Activated CD4-positive, alpha-beta T cell treated with anti-CD3 and anti-CD28 coated beads for 36 hours (primary cell): ENCODE measurements at regions not wholly inside any gene's neighbourhood (a gene's known extent, or its start where the extent isn't known, plus 50 kb on each side); places are given as distances from the start of the nearest gene placed in this dataset.

Experiments
- ATAC-seq: fragments of 200-7000 bp; cut with Tn5 transposase; one replicate; pipeline ENCODE4 v1.10.0; 2021; ENCODE audit warnings: mild to moderate bottlenecking, moderate library complexity
- CTCF ChIA-PET: fragments of 350-600 bp; sonication (Branson Sonifier 250); formaldehyde crosslinking; loops from one replicate; lab custom pipeline; 2021; ENCODE audit warnings: antibody characterized with exemption; lab: Charles Lee
- POLR2A ChIA-PET: fragments of 350-600 bp; sonication (Branson Sonifier 250); formaldehyde crosslinking; loops from one replicate; lab custom pipeline; 2021; ENCODE audit warnings: antibody characterized with exemption, inconsistent platforms; lab: Charles Lee
- DNase-seq: peaks from one replicate; pipeline ENCODE4 v3.0.0-alpha.2; 2020
- H3K27ac Mint-ChIP-seq: one replicate; pipeline ENCODE4 v1.8.0; 2021; ENCODE audit warnings: mixed read lengths
- H3K27me3 Mint-ChIP-seq: one replicate; pipeline ENCODE4 v1.8.0; 2021; ENCODE audit warnings: mixed read lengths
- H3K36me3 Mint-ChIP-seq: one replicate; pipeline ENCODE4 v1.8.0; 2021; ENCODE audit warnings: low read depth, mixed read lengths
- H3K4me1 Mint-ChIP-seq: one replicate; pipeline ENCODE4 v1.8.0; 2021; ENCODE audit warnings: mixed read lengths
- H3K4me3 Mint-ChIP-seq: one replicate; pipeline ENCODE4 v1.8.0; 2021; ENCODE audit warnings: mild to moderate bottlenecking, moderate library complexity, mixed read lengths
- H3K9me3 Mint-ChIP-seq: one replicate; pipeline ENCODE4 v1.8.0; 2021; ENCODE audit warnings: low read depth, mixed read lengths
- intact Hi-C, 2 experiments: fragments of 100-400 bp; cut with DNase I in 1 of 2; cut with micrococcal nuclease in 1 of 2; formaldehyde crosslinking; loops; one replicate each; pipeline versions ENCODE4 v1.14.2 to v1.15.1; 2022 to 2024; cut with DNase I, micrococcal nuclease

DNA sequence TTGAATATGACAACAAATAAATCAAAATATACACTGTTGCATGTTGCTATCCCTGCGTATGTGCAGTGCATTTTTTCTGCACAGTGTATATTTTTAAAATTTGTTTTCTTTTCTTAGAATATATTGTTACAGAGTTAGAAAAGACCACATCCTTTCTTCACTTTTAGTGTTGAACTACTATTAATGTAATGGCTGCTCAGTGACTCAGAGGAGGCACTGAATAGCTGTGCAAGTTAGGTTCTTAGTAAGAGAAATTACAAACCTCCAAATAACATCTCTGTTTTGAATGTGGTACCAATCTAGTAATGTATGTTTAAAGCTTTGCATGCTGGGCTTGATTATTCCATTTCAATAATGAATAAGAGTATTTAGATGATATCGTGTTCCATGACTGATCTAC lies 208.9 kb upstream of the PRR16 start:
- no peak overlapping the region for H3K4me3 Mint-ChIP-seq
- intact Hi-C loops, result no loop called here
- ChIA-PET CTCF (no interaction called here), POLR2A (no interaction called here)
- H3K4me1 Mint-ChIP-seq, result no peaks in the 10 kb centered on the region
- no peaks in the 10 kb centered on the region for H3K9me3 Mint-ChIP-seq
- DNase-seq (no peak), ATAC-seq (no peak)
- no peak overlapping the region for H3K27ac Mint-ChIP-seq
- no peaks in the 10 kb centered on the region for H3K36me3 Mint-ChIP-seq
- H3K27me3 Mint-ChIP-seq, result no peaks in the 10 kb centered on the region

DNA sequence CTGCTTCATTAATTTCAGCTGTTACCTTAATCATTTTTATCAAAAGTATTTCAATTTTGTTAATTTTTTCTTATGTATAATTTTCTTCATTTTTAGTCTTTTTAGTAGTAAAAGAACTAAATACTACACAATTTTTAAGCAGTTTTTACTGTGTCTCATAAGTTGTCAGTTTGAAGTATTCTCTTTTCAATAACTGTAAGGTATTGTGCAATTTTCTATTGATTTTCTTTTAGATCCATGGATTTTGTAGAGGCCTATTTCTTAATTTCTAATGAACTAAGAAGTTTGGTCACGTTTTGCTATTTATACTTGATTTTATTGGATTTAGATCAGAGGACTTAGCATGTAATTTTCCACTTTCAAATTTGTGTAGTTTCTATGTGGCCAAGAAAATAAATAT lies 207.7 kb upstream of the PRR16 start:
- no peaks in the 10 kb centered on the region for H3K4me1 Mint-ChIP-seq
- H3K36me3 Mint-ChIP-seq, result no peaks in the 10 kb centered on the region
- intact Hi-C loops, result no loop called here
- CTCF ChIA-PET, result no interaction called here
- H3K27me3 Mint-ChIP-seq, result no peaks in the 10 kb centered on the region
- DNase-seq, result no peak
- POLR2A ChIA-PET, result no interaction called here
- H3K27ac Mint-ChIP-seq, result no peak overlapping the region
- H3K9me3 Mint-ChIP-seq, result peaks cover 2% of the 10 kb centered on the region
- no peak for ATAC-seq
- H3K4me3 Mint-ChIP-seq, result no peak overlapping the region

DNA sequence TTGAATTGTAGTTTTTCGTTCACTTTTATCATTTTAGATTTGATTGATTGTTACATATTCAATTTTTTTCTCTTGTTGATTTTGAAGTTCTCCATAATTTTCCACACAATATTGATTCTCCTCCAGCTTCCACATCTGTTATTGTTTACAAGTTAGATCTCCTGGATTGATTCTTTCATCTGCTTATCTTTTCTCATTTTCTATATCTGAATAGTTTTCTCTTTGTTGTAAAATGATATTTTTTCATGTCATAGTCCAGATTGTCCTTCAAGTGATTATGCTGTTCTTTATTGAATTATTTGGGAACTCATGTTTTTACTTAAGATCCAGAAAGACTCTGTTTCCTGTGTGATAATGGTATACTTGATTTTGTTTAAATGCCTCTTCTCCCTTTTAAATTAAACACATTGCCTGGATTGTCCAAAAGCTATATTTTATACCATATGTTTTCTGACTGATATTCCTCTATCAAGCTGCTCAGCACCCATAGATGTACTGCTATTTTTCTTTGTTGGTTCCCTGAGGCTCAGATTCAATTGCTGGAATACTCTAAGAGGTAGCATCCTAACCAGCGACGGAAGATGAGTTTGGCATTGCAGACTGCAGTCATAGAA lies 206.6 kb upstream of the PRR16 start:
- CTCF ChIA-PET, result no interaction called here
- H3K27me3 Mint-ChIP-seq, result no peaks in the 10 kb centered on the region
- H3K4me3 Mint-ChIP-seq, result no peak overlapping the region
- H3K9me3 Mint-ChIP-seq, result peaks cover 2% of the 10 kb centered on the region
- no peaks in the 10 kb centered on the region for H3K36me3 Mint-ChIP-seq
- intact Hi-C loops, result no loop called here
- no peak for ATAC-seq
- H3K27ac Mint-ChIP-seq, result no peak overlapping the region
- POLR2A ChIA-PET, result no interaction called here
- H3K4me1 Mint-ChIP-seq, result no peaks in the 10 kb centered on the region
- DNase-seq, result no peak

DNA sequence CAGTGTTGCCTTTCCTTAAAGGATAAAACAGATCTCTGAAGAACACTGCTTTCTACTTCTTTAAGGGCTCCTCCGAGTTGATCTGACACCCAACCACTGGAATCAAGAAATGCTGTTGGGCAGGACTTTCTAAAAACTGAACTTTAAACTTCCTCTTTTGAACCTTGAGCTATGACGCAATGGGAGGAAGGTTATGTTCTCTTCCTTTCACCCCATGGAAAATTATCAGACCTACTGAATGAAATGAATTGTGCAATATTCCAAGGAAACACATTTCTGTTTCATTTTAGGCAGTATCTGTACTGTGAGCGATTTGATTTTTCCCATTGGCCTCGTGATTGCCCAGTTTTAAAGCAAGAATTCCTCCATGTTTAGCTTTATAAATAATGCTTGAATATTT lies 206.0 kb upstream of the PRR16 start:
- no peaks in the 10 kb centered on the region for H3K4me1 Mint-ChIP-seq
- no peak for DNase-seq
- no peak overlapping the region for H3K4me3 Mint-ChIP-seq
- no peak for ATAC-seq
- CTCF ChIA-PET, result no interaction called here
- H3K36me3 Mint-ChIP-seq, result no peaks in the 10 kb centered on the region
- intact Hi-C loops, result no loop called here
- H3K27me3 Mint-ChIP-seq, result no peaks in the 10 kb centered on the region
- H3K9me3 Mint-ChIP-seq, result peaks cover 2% of the 10 kb centered on the region
- no peak overlapping the region for H3K27ac Mint-ChIP-seq
- POLR2A ChIA-PET, result no interaction called here

DNA sequence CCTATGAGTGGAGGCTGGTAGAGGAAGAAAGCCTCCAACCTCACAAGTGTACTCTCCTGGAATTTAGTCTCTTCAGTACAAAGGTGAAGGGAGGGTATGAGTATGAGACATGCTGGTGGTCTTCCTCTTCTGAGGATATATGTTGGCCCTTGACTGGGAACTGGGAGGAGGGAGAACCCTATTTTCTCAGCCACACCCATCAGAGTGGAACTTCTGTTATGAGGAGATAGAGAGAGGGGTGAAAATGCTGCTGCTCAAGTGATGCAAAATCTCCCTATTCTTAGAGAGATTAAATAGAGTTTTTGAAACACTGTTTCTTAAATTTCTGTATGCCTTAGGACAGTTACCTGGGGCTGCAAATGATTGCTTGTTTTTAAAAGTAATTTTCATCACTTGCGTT lies 203.4 kb upstream of the PRR16 start:
- H3K4me3 Mint-ChIP-seq, result no peak overlapping the region
- no peaks in the 10 kb centered on the region for H3K36me3 Mint-ChIP-seq
- DNase-seq (no peak), ATAC-seq (no peak)
- ChIA-PET POLR2A (no interaction called here), CTCF (no interaction called here)
- H3K4me1 Mint-ChIP-seq, result no peaks in the 10 kb centered on the region
- no peak overlapping the region for H3K27ac Mint-ChIP-seq
- intact Hi-C loops, result no loop called here
- H3K9me3 Mint-ChIP-seq, result peaks cover 2% of the 10 kb centered on the region
- H3K27me3 Mint-ChIP-seq, result no peaks in the 10 kb centered on the region

DNA sequence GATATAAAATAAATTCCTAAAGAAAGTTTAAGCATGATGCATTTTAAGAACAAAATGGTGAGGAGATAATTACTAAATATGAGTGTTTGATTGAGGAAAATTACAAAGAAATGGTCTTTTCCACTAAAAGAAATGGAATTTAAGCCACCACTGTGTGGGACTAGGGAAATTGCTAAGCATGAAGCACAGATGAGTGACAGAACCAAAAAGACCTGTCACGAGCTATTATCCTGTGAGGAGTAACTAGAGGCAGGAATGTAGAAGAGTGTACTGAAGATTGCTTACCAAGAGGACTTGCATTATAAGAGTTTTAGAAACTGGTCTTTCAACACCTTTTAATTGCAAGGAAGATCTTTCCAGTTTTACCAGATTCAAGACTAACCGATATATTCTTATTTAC lies 193.6 kb upstream of the PRR16 start:
- Mint-ChIP-seq H3K27ac (no peak overlapping the region), H3K4me1 (no peaks in the 10 kb centered on the region), H3K9me3 (peaks cover 3% of the 10 kb centered on the region), H3K36me3 (no peaks in the 10 kb centered on the region), H3K27me3 (no peaks in the 10 kb centered on the region), H3K4me3 (no peak overlapping the region)
- ChIA-PET POLR2A (no interaction called here), CTCF (no interaction called here)
- intact Hi-C loops, result no loop called here
- no peak for DNase-seq
- ATAC-seq, result no peak

DNA sequence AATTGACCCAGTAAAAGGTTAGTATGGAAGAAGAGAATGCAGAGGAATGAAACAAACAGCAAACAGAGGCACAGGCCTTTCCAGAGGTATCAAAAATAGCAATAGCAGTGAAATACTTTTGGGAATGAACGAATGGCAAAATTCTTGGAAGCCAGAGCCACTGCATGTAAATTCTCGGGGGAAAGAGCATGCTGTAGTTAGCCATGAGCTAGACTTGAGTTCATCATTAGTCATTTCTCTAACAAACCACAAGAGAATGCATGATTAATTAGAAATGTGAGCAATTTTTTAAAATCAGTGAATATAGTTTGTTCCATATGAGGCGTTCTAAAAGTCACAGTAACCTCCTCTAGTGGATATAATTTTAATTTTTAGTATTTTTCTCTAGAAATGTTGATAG lies 170.3 kb upstream of the PRR16 start:
- Mint-ChIP-seq H3K27me3 (no peaks in the 10 kb centered on the region), H3K36me3 (no peaks in the 10 kb centered on the region), H3K4me3 (no peak overlapping the region), H3K4me1 (no peaks in the 10 kb centered on the region), H3K9me3 (no peaks in the 10 kb centered on the region), H3K27ac (no peak overlapping the region)
- CTCF ChIA-PET, result no interaction called here
- DNase-seq, result no peak
- POLR2A ChIA-PET, result no interaction called here
- intact Hi-C loops, result no loop called here
- ATAC-seq, result no peak

DNA sequence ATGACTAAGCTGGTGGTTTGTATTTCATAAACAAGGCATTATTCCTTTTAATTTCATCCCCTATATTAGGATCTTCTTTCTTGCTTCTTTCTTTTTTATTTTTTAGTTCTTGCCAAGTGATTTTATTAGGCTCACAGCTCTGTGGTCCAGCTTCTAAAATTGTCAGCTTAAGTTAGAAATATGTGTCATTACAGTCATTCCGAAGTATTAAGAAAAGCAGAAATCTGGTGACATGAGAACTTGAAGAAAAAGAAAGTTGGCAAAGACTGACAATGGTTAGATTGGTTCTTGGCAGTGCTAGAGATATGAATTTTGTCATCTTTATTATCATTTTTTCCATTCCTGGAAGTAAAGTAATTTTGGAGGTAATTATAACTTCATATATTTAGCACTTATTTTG lies 166.5 kb upstream of the PRR16 start:
- intact Hi-C loops, result no loop called here
- H3K4me3 Mint-ChIP-seq, result no peak overlapping the region
- no peak for DNase-seq
- CTCF ChIA-PET, result no interaction called here
- no peaks in the 10 kb centered on the region for H3K4me1 Mint-ChIP-seq
- no peaks in the 10 kb centered on the region for H3K36me3 Mint-ChIP-seq
- ATAC-seq, result no peak
- H3K27ac Mint-ChIP-seq, result no peak overlapping the region
- no peaks in the 10 kb centered on the region for H3K9me3 Mint-ChIP-seq
- POLR2A ChIA-PET, result no interaction called here
- no peaks in the 10 kb centered on the region for H3K27me3 Mint-ChIP-seq

DNA sequence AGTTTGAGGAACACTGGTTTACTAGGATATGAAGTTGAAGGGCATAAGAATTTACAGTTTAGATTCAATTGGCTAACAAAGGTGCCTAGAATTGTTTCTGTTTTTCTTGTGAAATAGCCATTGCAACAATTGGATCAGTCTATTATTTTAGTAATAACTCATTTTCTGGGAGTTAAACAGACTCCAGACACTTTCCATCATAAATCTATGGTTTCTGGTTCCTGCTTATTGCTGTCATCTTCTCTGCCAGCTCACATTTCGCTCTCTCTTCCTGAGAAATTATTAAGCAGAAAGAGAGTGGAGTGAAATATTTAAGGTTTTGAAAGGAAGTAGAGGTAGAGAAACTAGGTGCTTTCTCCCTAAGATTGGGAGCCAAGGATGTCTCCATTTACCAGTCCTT lies 165.1 kb upstream of the PRR16 start:
- POLR2A ChIA-PET, result no interaction called here
- Mint-ChIP-seq H3K36me3 (no peaks in the 10 kb centered on the region), H3K27me3 (no peaks in the 10 kb centered on the region), H3K27ac (no peak overlapping the region), H3K4me3 (no peak overlapping the region), H3K9me3 (no peaks in the 10 kb centered on the region), H3K4me1 (no peaks in the 10 kb centered on the region)
- intact Hi-C loops, result no loop called here
- ATAC-seq (no peak), DNase-seq (no peak)
- CTCF ChIA-PET, result interaction anchor here (0.6 kb wide), 1 partner anchor 261 kb away, joined by 3 read pairs; no protein-coding TSS in a partner anchor

DNA sequence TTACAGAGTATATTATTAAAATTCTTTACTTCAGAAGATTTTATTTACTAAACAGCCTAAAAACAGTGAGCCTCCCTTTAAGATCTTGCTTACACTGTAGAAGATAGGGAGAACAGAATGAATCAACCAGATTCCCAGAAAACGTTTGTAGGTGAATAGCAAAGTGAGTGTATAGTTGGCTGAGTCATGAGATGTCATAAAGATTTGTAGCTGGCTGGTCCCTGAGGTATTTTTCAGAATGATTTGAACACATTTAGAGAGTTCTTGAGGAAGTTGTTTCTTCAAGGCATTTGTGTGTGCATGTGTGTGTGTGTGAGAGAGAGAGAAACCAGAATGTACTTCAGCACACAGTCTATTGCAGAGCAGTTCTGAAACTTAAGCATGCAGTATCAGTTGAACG lies 159.4 kb upstream of the PRR16 start:
- Mint-ChIP-seq H3K36me3 (no peaks in the 10 kb centered on the region), H3K27ac (no peak overlapping the region), H3K4me1 (no peaks in the 10 kb centered on the region), H3K4me3 (no peak overlapping the region), H3K9me3 (no peaks in the 10 kb centered on the region), H3K27me3 (no peaks in the 10 kb centered on the region)
- no peak for ATAC-seq
- DNase-seq, result no peak
- CTCF ChIA-PET, result no interaction called here
- intact Hi-C loops, result no loop called here
- POLR2A ChIA-PET, result no interaction called here

DNA sequence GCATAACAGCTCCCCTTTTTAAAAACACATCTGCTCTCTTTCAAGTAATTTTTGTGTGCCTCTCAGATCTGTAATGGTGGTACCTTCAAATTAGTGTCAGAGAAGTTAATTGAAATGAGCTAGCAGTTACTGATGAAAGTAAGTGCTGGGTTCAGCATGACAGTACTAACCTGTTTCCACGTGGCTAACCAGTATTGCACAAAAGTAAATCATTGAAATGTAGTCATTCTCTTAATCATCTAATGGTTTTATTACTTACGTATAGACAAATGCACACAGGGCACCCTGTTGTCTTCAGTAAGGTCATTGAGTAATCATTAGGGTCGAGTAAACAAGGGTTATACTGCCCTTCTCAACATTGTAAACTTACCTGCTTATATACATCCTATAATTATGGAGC lies 157.8 kb upstream of the PRR16 start:
- ATAC-seq (no peak), DNase-seq (no peak)
- no peaks in the 10 kb centered on the region for H3K36me3 Mint-ChIP-seq
- no peaks in the 10 kb centered on the region for H3K9me3 Mint-ChIP-seq
- intact Hi-C loops, result no loop called here
- no peak overlapping the region for H3K4me3 Mint-ChIP-seq
- ChIA-PET CTCF (no interaction called here), POLR2A (no interaction called here)
- H3K4me1 Mint-ChIP-seq, result no peaks in the 10 kb centered on the region
- no peaks in the 10 kb centered on the region for H3K27me3 Mint-ChIP-seq
- H3K27ac Mint-ChIP-seq, result no peak overlapping the region

DNA sequence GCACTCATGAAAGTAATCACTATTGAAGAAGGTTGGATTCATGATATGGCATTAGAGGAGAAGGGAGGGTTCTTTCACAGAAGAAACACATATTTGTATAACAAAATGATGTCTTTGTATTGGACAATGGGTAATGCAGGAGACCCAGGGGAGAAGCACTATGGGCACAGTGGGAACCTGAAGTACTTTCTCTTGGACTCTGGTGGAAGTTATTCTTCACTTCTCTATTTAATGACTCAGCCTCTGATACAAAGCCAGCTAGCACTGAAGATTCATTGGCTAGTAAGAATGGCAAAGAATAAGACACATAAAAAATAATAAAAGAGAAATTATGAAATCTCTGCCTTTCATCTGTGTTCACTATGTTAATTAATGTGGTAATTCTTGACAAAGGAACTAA lies 149.9 kb upstream of the PRR16 start:
- ATAC-seq, result no peak
- DNase-seq, result no peak
- intact Hi-C loops, result no loop called here
- no peaks in the 10 kb centered on the region for H3K36me3 Mint-ChIP-seq
- H3K27me3 Mint-ChIP-seq, result no peaks in the 10 kb centered on the region
- ChIA-PET POLR2A (no interaction called here), CTCF (no interaction called here)
- H3K27ac Mint-ChIP-seq, result no peak overlapping the region
- H3K4me1 Mint-ChIP-seq, result no peaks in the 10 kb centered on the region
- no peak overlapping the region for H3K4me3 Mint-ChIP-seq
- H3K9me3 Mint-ChIP-seq, result peaks cover 3% of the 10 kb centered on the region

DNA sequence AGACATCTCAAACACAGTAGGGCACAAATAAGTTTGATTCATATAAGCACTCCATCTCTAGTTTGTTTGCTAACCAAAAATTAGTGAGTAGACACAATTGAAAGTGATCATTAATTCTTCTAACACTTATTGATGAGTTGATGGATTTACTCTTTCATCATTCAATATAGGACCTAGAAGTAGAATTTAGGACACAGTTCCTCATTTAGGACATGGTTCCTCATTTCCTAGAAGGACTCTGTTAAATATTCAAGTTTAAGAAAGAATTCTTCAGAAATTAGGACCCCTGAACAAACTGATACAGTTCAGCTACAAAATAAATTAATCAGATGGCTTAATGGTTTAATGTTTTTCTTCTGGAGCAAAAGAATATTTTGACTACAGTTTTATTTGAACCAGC lies 143.5 kb upstream of the PRR16 start:
- ChIA-PET CTCF (no interaction called here), POLR2A (no interaction called here)
- Mint-ChIP-seq H3K27ac (no peak overlapping the region), H3K27me3 (no peaks in the 10 kb centered on the region), H3K9me3 (peaks cover 3% of the 10 kb centered on the region), H3K4me1 (no peaks in the 10 kb centered on the region), H3K36me3 (no peaks in the 10 kb centered on the region), H3K4me3 (no peak overlapping the region)
- DNase-seq, result no peak
- intact Hi-C loops, result no loop called here
- no peak for ATAC-seq
